Stomach (tissue), 4 donors: ENCODE measurements at regions not wholly inside any gene's neighbourhood (a gene's known extent, or its start where the extent isn't known, plus 50 kb on each side); places are given as distances from the start of the nearest gene placed in this dataset.

Experiments used
- EP300 ChIP-seq: sonication (generic); formaldehyde crosslinking; IDR thresholded peaks from one replicate; pipeline ENCODE4 v1.6.1; 2017; ENCODE audit warnings: antibody characterized with exemption
- TF ChIP-seq, protein P1 (sequence below), 7 experiments: fragments of 450-650 bp in 4 of 7; fragments of 200-600 bp in 3 of 7; sonication (generic) in 3 of 7; IDR thresholded peaks; one replicate each; pipeline ENCODE4 v1.5.1; 2016 to 2019; ENCODE audit warnings: antibody characterized with exemption in 7 of 7, control low read depth in 2 of 7, mild to moderate bottlenecking in 1 of 7

DNA sequence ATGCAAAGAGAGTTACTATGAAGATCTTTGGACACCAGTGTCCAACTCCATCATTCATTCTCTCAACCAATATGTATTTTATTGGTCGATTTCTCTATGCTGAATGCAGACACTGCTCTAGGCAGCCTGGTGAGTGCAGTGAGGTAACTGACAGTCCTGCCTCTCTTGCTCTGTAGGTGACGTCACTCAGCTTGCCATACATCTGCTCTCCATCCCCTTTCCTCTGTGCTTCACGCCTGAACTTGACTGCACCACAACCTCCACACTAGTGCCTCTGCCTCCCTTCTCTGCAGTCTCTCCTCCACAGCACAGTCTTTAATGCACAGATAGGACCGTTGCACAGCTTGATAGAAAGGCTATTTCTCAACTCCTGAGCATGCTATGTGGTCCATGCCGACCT lies 344.9 kb upstream of the NOCT start:
- TF ChIP-seq, protein P1, sequence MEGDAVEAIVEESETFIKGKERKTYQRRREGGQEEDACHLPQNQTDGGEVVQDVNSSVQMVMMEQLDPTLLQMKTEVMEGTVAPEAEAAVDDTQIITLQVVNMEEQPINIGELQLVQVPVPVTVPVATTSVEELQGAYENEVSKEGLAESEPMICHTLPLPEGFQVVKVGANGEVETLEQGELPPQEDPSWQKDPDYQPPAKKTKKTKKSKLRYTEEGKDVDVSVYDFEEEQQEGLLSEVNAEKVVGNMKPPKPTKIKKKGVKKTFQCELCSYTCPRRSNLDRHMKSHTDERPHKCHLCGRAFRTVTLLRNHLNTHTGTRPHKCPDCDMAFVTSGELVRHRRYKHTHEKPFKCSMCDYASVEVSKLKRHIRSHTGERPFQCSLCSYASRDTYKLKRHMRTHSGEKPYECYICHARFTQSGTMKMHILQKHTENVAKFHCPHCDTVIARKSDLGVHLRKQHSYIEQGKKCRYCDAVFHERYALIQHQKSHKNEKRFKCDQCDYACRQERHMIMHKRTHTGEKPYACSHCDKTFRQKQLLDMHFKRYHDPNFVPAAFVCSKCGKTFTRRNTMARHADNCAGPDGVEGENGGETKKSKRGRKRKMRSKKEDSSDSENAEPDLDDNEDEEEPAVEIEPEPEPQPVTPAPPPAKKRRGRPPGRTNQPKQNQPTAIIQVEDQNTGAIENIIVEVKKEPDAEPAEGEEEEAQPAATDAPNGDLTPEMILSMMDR (IDR thresholded peaks at IDR 0.05) = no peak
- no peak for TF ChIP-seq EP300
